ENCODE measurements at regions not wholly inside any gene's neighbourhood (a gene's known extent, or its start where the extent isn't known, plus 50 kb on each side); places are given as distances from the start of the nearest gene placed in this dataset.

DNA sequence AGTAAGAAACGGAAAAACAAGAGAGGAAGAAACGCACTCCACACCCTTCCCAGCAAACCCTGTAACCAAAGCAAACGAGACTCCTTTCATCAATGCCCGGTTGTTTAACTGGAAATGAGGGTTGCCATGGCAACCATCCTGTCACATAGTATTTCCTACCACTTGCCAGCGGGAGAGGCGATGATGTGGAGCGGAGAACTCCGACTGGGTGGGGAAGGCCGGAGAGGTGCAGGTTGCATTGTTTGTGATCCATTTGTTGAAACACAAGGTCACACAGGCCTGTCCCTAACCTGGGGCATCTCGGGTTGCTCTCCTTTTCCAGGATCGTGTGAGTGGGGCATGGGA is 609.9 kb downstream of the BUD13 start:
- peaks cover 1% of the 10 kb centered on the region; the same call in 1 of the 2 replicates for H3K27me3 ChIP-seq (replicated peaks; ENCODE audit: control insufficient read depth, insufficient read depth, low read length)
- no peak overlapping the region for H3K4me3 ChIP-seq (replicated peaks; ENCODE audit: low read depth, low read length)
- TF ChIP-seq, protein P1, sequence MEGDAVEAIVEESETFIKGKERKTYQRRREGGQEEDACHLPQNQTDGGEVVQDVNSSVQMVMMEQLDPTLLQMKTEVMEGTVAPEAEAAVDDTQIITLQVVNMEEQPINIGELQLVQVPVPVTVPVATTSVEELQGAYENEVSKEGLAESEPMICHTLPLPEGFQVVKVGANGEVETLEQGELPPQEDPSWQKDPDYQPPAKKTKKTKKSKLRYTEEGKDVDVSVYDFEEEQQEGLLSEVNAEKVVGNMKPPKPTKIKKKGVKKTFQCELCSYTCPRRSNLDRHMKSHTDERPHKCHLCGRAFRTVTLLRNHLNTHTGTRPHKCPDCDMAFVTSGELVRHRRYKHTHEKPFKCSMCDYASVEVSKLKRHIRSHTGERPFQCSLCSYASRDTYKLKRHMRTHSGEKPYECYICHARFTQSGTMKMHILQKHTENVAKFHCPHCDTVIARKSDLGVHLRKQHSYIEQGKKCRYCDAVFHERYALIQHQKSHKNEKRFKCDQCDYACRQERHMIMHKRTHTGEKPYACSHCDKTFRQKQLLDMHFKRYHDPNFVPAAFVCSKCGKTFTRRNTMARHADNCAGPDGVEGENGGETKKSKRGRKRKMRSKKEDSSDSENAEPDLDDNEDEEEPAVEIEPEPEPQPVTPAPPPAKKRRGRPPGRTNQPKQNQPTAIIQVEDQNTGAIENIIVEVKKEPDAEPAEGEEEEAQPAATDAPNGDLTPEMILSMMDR (IDR thresholded peaks at IDR 0.05; ENCODE audit: insufficient read depth, low read length, poor library complexity, severe bottlenecking), result no peak
- H3K36me3 ChIP-seq (ENCODE audit: control insufficient read depth, insufficient read depth, low read length), result no peaks in the 10 kb centered on the region
- no peak for DNase-seq (ENCODE audit: extremely low read depth, insufficient read length)

DNA sequence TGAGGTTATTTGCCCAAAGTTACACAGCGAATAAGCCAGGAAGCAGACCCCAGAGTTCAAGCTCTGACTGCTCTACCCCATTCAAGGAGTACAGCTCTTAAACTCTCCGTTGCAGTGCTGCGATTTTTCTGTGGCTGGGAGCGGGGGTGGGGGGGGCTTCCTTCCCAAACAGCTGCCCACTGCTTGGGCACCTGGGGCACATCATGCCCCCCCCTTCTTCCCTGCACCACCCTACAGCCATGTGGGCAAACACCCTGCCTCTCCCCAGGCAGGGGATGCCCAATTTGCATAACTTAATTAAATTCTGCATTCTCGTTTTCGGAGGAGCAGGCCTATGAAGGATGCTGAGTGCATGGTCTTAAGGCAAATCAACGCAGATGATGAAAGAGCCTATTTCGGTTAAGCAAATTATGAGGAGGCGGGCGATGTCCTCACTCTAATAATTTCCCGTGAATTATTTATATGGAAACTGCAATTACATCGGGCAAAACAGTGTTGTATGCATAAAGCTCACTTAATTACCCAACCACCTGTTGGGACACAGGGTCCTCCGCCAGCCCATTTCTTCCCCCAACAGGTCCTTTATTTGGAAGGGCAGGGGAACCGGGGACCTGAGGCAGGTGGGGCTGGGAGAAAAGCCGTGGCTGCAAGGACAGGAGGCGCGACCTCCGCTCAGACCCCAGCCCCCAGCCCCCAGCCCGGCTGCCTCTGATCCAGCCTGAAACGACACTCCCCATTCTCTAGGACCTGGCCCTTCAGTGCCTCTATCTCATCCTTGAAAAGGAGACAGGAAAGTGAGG is 610.5 kb downstream of the BUD13 start:
- TF ChIP-seq, protein P1 (IDR thresholded peaks at IDR 0.05; ENCODE audit: insufficient read depth, low read length, poor library complexity, severe bottlenecking), result no peak

DNA sequence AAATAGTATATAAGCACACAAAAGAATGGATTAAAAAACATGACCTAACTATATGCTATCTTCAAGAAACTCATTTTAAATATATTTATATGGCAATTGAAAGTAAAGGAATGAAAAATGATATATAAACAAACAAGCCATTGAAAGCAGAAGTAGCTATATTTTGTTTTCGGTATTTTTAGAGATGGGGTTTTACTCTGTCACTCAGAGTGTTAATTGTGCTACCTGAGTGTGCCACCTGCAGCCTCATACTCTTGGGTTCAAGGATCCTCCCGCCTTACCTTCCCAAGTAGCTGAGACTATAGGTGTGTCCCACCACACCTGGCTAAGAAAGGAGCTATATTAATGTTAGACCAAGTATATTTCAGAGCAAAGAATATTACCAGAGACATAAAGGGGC is 624.1 kb downstream of the BUD13 start:
- Histone ChIP-seq H3K36me3 (ENCODE audit: control insufficient read depth, insufficient read depth, low read length) (no peaks in the 10 kb centered on the region), H3K27me3 (replicated peaks; ENCODE audit: control insufficient read depth, insufficient read depth, low read length) (no peaks in the 10 kb centered on the region), H3K4me3 (replicated peaks; ENCODE audit: low read depth, low read length) (no peak overlapping the region)
- no peak for DNase-seq (ENCODE audit: extremely low read depth, insufficient read length)
- TF ChIP-seq, protein P1 (IDR thresholded peaks at IDR 0.05; ENCODE audit: insufficient read depth, low read length, poor library complexity, severe bottlenecking), result no peak

More for the DNA sequence above, 610.5 kb downstream of the BUD13 start:
- no peak overlapping the region for H3K4me3 ChIP-seq (replicated peaks; ENCODE audit: low read depth, low read length)
- DNase-seq (ENCODE audit: extremely low read depth, insufficient read length), result no peak
- peaks cover 1% of the 10 kb centered on the region; the same call in 1 of the 2 replicates for H3K27me3 ChIP-seq (replicated peaks; ENCODE audit: control insufficient read depth, insufficient read depth, low read length)
- no peaks in the 10 kb centered on the region for H3K36me3 ChIP-seq (ENCODE audit: control insufficient read depth, insufficient read depth, low read length)

DNA sequence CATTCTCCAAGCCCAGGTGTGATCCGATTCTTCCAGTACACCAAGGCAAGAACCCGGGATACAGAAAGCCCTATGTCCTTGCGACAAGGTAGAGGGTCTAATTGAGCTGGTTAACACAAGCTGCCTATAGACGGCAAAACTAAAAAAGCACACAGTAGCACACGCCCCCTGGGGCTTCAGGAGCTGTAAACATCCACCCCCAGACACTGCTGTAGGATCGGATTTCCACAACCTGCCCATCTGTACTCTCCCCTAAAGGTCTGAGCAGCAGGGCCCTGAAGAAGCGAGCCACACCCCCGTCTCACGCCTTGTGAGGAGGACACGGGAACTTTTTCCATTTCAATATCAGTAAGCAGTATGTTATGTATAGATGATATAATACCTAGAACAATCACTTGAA is 624.7 kb downstream of the BUD13 start:
- H3K27me3 ChIP-seq (replicated peaks; ENCODE audit: control insufficient read depth, insufficient read depth, low read length), result no peaks in the 10 kb centered on the region
- no peak overlapping the region for H3K4me3 ChIP-seq (replicated peaks; ENCODE audit: low read depth, low read length)
- TF ChIP-seq, protein P1 (IDR thresholded peaks at IDR 0.05; ENCODE audit: insufficient read depth, low read length, poor library complexity, severe bottlenecking), result no peak
- no peak for DNase-seq (ENCODE audit: extremely low read depth, insufficient read length)
- H3K36me3 ChIP-seq (ENCODE audit: control insufficient read depth, insufficient read depth, low read length), result no peaks in the 10 kb centered on the region

DNA sequence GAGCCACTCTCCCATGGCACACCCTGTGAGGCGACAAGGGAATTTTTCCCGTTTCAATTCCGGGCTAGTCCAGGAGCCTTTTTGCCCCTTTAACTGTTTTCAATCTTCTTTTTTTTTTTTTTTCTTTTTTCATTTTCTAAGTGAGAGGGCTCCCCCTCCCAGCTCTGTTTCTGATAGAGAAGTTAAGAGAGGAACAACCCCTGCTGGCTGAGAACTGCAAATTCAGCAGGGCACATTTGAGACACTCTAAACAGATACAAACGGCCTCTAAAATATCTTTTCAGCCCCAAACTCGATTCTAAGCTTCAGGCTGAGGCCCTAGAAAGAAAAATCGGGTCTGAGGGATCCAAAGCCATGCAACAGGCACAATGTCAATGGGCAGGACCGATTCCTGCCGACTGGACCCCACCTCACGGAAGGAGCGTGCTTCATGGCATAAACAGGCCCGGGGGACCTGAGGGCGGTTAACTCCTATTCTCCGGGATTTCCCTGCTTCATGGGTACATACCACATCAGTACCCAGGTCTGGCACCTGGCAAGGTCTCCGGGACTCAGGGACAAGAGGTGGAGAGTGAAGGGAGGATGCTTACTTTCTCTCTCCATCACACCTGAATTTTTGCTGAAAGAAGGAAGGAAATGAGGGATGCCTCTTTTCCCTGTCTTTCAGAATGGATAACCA is 627.5 kb downstream of the BUD13 start:
- no peak overlapping the region for H3K4me3 ChIP-seq (replicated peaks; ENCODE audit: low read depth, low read length)
- DNase-seq (ENCODE audit: extremely low read depth, insufficient read length), result no peak
- no peaks in the 10 kb centered on the region for H3K36me3 ChIP-seq (ENCODE audit: control insufficient read depth, insufficient read depth, low read length)
- no peaks in the 10 kb centered on the region for H3K27me3 ChIP-seq (replicated peaks; ENCODE audit: control insufficient read depth, insufficient read depth, low read length)
- TF ChIP-seq, protein P1 (IDR thresholded peaks at IDR 0.05; ENCODE audit: insufficient read depth, low read length, poor library complexity, severe bottlenecking), result no peak
